Putamen (tissue), 1 donor: ENCODE measurements at regions not wholly inside any gene's neighbourhood (a gene's known extent, or its start where the extent isn't known, plus 50 kb on each side); places are given as distances from the start of the nearest gene placed in this dataset.
"Not testable (repeated sequence)": the region's sequence is repeated elsewhere in the genome, so short reads cannot be mapped to it uniquely, and the experiment has no call there.

ENCODE experiments used
- DNase-seq: peaks from one replicate; pipeline ENCODE4 v3.0.0-alpha.2; 2016; ENCODE audit warnings: low spot score

- no peak for DNase-seq
These were observed 176.3 kb downstream of the ERMARD start for GRCh38 chr6:169927711-169928110.

GRCh38 chr6:169926617-169927417 is 175.4 kb downstream of the ERMARD start:
- no peak for DNase-seq

GRCh38 chr6:169923468-169924464 is 172.3 kb downstream of the ERMARD start:
- DNase-seq: no peak

DNA sequence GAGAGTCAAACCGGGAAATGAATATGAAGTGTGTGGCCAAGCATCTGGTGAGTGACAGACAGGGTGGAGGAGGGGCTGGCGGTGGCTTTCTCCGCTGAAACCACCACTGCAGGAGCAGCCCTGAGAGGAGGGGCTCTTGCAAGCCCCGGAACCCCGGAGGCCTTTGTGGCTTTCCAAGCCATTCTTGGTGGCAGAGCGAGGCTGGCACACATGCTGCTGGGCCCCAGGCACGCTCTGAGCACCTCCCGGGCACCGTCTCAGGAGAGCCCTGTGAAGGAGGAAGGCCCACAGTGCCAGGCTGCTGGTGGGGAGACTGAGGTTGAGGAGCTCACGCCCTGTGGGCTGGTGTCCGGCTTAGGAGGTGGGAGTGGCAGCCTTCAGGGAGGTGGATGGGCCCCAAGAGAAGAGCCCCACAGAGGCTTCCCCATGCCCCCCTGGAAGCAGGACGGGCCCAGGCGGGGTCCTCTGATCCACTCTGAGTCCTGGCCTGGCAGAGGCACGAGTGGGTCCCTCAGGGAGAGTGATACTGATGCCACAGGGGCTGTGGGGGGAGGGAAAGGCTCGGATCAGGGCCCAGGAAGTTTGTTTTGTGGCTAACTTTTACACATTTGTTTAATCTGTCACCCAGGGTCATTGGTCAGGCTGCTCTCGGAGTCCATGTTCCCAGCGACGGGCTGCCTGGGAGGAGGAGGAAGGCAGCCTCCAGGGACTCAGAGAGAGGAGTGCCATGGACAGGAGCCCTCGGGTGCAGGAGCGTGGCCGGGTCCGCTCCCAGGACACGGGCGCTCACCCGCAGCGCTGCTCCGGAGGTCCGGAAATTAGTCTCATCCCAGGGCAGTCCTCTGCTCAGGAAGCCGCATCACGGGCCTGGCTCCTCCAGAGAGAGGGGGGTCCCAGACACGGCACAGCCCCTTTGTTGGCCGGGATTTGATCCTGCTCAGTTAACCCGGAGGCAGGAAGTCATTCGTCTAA is 170.7 kb downstream of the ERMARD start:
- no peak for DNase-seq

- DNase-seq: no peak
These were observed 169.8 kb downstream of the ERMARD start for GRCh38 chr6:169921217-169921616.

- no peak for DNase-seq
These were observed 169.1 kb downstream of the ERMARD start for GRCh38 chr6:169920359-169921020.

- DNase-seq: no peak
These were observed 167.6 kb downstream of the ERMARD start for GRCh38 chr6:169918954-169919549.

- no peak for DNase-seq
These were observed 167.0 kb downstream of the ERMARD start for GRCh38 chr6:169918239-169918953.

DNA sequence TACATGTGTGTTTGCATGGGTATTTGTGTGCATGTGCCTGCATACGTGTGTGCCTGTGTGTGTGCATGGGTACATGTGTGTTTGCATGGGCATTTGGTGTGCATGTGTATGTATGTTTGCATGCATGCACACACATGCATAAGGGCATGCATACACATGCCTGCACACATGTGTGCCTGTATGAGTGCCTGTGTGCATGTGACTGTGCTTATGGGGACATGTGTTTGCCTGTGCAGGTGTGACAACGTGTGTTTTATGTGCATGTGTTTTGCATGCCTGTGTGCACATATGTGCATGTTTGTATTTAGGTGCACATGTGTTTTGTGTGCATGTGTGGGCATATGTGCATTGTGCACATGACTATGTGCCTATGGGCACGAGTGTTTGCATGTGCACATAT is 165.7 kb downstream of the ERMARD start:
- no peak for DNase-seq

- DNase-seq: no peak
These were observed 164.5 kb downstream of the ERMARD start for GRCh38 chr6:169915769-169916550.

DNA sequence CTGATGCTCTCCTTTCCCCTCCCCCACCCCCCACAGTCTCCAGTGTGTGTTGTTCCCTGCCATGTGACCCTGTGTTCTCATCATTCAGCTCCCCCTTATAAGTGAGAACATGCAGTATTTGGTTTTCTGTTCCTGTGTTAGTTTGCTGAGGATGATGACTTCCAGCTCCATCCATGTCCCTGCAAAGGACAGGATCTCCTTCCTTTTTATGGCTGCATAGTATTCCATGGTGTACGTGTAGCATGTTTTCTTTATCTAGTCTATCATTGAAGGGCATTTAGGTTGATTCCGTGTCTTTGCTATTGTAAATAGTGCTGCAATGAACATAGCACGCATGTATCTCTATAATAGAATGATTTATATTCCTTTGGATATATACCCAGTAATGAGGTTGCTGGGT is 162.3 kb downstream of the ERMARD start:
- DNase-seq: not testable (repeated sequence)

- no peak for DNase-seq
These were observed 161.7 kb downstream of the ERMARD start for GRCh38 chr6:169913096-169913638.

- DNase-seq: no peak
These were observed 161.1 kb downstream of the ERMARD start for GRCh38 chr6:169912266-169913095.

DNA sequence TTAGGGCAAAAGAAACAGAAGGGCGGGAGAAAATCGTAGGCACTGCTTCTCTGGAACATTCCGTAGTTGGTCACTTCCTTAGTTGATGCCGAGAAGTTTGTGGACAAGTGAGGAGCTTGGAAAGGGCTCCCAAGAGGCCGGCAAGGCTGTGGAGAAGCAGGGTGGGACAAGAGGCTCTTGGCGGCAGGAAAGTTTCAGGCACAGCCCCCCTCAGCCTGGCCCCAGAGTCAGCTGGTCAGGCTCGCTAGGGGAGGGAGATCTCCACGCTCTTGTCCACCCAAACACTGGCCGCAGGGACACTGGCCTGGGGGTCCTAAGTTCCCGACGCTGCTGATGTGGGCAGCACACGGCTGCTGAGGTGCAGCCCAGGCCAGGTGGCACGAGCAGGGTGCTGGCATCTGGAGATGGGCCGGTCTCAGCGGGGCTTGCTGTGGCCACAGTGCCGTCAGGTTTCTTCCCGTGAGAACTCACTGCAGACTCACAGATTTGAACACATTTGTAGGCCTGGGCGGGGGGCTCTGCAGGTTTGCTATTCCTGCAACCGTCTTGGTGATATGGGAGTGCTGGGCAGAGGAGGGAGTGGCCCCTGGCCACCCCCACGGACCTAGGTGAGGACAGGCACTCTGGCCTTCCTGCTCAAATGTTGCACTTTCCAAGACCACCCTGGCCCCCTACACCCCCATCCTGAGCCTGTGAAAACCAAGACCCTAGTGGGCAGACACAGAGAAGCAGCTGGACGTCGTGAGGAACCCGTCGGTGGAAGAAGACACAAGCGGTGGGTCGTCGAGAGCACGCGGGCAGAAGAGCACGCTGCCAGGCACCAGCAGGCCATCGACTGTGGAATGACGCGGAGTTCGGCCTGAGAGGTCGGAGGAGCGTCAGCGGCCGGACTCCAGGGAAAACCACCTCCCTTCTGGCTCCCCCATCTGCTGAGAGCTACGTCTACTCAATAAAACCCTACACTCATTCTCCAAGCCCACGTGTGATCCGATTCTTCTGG is 160.1 kb downstream of the ERMARD start:
- no peak for DNase-seq

DNA sequence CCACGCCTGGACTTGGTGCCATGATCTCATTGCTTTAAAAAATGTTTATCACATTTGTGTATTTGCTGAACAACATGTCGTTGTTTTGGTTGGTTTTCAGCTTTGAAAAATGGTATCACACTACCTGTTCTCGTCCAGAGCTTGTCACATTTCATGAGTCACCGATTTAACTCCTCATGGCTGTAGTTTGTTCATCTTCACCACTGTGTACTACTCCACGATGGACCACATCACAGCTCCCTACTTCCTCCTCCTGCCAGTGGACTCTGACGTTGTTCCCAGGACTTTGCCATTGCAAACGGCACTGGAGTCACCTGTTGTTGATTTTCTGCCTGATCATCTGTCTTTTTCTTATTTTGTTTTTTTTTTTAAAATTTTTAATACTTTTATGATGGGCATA is 157.7 kb downstream of the ERMARD start:
- no peak for DNase-seq

DNA sequence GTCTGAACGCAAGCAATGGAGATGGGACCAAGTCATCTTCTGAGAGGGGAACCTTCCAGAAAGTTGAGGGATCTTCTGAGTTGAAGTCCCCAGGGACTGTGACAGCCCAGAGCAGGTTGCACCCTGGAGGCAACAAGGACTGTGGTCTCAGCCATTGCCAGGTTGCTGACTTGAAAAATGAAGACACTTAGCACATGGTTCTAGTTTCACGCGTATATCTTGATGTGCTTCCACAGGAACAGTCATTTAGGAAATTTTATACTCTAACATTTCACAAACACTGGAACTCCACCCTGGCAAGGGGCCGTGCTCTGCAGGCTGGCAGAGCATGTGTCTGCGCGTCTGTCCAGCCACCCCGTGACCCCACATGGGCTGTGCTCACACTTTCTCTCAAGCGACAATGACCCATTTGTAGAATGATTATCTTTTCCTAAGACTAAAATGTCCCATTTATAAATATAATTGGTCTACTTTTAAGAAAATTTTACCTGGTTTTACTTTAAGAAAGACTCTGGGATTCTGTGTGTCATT is 157.0 kb downstream of the ERMARD start:
- DNase-seq: no peak
